HL-60 (cell line): ENCODE measurements at regions not wholly inside any gene's neighbourhood (a gene's known extent, or its start where the extent isn't known, plus 50 kb on each side); places are given as distances from the start of the nearest gene placed in this dataset.

Experiments
- DNase-seq, 2 experiments: peaks; one replicate each; pipeline ENCODE4 v3.0.0-alpha.2; 2010 to 2020; ENCODE audit warnings: low read depth in 1 of 2, low spot score in 1 of 2
- H3K27ac ChIP-seq: fragments of 250-450 bp; sonication (Bioruptor Pico); replicated peaks from 2 replicates; pipeline ENCODE4 v1.5.1; 2020; ENCODE audit warnings: mild to moderate bottlenecking, moderate library complexity
- H3K27me3 ChIP-seq: fragments of 250-450 bp; sonication (Bioruptor Pico); 2 replicates; pipeline ENCODE4 v1.5.1; 2021; ENCODE audit warnings: mild to moderate bottlenecking, moderate library complexity; ENCODE audit not compliant: insufficient read depth, poor library complexity, severe bottlenecking
- H3K4me3 ChIP-seq: replicated peaks from 2 replicates; pipeline ENCODE4 v1.5.1; 2011; ENCODE audit warnings: mild to moderate bottlenecking, control low read depth, low read length; ENCODE audit not compliant: insufficient read depth
- GABPA ChIP-seq: IDR thresholded peaks from 2 replicates; pipeline ENCODE4 v1.6.1; 2012; ENCODE audit warnings: low read depth
- POLR2AphosphoS5 ChIP-seq: IDR thresholded peaks from 2 replicates; pipeline ENCODE4 v1.6.1; 2012; ENCODE audit warnings: low read depth
- SPI1 ChIP-seq: IDR thresholded peaks from 2 replicates; pipeline ENCODE4 v1.6.1; 2012; ENCODE audit warnings: low read depth, mild to moderate bottlenecking, borderline replicate concordance
- TF ChIP-seq, protein P1 (sequence below): IDR thresholded peaks from 2 replicates; pipeline ENCODE4 v1.6.1; 2012; ENCODE audit warnings: low read depth; ENCODE audit not compliant: insufficient replicate concordance
- TF ChIP-seq, protein P2 (sequence below): IDR thresholded peaks from one replicate; pipeline ENCODE4 v1.5.1; 2011; ENCODE audit warnings: low read length, control low read depth, inconsistent platforms; ENCODE audit not compliant: insufficient read depth

DNA sequence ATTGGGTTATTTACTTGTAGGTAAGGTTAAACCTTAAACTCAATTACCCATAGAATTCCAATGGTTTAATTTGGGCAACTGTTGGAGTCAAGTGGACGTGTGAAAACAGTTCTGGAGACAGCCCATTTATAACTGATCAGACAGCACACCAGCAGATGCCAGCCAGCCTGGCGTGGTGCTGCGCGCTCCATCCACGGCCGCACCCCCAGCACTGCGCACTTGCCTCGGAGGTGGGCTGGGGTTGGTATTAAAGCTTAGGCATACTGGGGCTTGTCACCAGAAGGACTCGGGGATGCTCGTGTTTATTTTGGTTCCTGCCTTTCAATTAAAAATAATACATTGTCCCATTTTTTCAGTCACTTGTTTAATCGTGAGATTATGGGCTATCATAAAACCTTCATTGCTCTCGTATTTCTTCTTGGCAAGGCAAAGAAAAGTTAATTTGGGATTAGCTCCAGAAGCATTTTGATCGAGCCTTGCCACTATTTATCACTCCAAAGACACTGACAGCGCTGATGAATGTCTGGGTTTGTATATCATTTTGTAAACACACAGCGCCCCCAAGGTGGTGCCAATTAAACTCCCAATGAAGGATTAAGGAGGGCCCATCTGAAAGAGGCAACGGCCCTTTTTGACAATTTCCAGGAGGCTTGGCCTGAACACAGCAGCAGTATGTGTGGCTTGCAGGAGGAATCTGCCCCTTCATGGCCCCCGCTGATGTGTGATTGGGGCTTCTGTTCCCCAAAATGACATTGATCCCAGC lies 204.5 kb upstream of the CXCL12 start:
- Histone ChIP-seq H3K4me3 (no peak overlapping the region), H3K27ac (no peak overlapping the region), H3K27me3 (no peaks in the 10 kb centered on the region)
- no peak for DNase-seq
- TF ChIP-seq, protein P1, sequence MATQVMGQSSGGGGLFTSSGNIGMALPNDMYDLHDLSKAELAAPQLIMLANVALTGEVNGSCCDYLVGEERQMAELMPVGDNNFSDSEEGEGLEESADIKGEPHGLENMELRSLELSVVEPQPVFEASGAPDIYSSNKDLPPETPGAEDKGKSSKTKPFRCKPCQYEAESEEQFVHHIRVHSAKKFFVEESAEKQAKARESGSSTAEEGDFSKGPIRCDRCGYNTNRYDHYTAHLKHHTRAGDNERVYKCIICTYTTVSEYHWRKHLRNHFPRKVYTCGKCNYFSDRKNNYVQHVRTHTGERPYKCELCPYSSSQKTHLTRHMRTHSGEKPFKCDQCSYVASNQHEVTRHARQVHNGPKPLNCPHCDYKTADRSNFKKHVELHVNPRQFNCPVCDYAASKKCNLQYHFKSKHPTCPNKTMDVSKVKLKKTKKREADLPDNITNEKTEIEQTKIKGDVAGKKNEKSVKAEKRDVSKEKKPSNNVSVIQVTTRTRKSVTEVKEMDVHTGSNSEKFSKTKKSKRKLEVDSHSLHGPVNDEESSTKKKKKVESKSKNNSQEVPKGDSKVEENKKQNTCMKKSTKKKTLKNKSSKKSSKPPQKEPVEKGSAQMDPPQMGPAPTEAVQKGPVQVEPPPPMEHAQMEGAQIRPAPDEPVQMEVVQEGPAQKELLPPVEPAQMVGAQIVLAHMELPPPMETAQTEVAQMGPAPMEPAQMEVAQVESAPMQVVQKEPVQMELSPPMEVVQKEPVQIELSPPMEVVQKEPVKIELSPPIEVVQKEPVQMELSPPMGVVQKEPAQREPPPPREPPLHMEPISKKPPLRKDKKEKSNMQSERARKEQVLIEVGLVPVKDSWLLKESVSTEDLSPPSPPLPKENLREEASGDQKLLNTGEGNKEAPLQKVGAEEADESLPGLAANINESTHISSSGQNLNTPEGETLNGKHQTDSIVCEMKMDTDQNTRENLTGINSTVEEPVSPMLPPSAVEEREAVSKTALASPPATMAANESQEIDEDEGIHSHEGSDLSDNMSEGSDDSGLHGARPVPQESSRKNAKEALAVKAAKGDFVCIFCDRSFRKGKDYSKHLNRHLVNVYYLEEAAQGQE: no peak
- no peak for TF ChIP-seq POLR2AphosphoS5
- TF ChIP-seq SPI1: no peak
- TF ChIP-seq, protein P2, sequence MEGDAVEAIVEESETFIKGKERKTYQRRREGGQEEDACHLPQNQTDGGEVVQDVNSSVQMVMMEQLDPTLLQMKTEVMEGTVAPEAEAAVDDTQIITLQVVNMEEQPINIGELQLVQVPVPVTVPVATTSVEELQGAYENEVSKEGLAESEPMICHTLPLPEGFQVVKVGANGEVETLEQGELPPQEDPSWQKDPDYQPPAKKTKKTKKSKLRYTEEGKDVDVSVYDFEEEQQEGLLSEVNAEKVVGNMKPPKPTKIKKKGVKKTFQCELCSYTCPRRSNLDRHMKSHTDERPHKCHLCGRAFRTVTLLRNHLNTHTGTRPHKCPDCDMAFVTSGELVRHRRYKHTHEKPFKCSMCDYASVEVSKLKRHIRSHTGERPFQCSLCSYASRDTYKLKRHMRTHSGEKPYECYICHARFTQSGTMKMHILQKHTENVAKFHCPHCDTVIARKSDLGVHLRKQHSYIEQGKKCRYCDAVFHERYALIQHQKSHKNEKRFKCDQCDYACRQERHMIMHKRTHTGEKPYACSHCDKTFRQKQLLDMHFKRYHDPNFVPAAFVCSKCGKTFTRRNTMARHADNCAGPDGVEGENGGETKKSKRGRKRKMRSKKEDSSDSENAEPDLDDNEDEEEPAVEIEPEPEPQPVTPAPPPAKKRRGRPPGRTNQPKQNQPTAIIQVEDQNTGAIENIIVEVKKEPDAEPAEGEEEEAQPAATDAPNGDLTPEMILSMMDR: no peak
- no peak for TF ChIP-seq GABPA

GRCh38 chr10:44589944-44590449 lies 205.1 kb upstream of the CXCL12 start:
- no peak overlapping the region for H3K27ac ChIP-seq
- no peaks in the 10 kb centered on the region for H3K27me3 ChIP-seq

DNA sequence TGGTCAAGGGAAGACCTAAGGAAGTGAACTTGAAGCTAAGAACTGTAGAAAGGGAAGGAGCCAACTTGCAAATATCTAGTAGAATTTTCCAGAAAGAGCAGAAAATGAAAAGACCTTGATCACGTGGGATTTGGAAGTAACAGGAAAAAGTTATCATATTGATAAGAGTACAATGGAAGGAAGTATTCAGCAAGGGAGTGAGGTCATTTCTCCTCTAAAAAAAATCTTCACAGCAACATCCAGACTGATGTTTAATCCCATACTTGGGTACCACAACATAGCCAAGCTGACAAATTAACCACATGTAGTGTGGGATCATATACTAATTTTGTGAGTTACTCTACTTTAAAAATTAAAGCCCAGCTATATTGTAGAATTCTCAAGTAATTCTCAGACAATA lies 207.0 kb upstream of the CXCL12 start:
- TF ChIP-seq POLR2AphosphoS5: no peak
- TF ChIP-seq, protein P2: no peak
- TF ChIP-seq, protein P1: no peak
- no peak for TF ChIP-seq GABPA
- no peak for TF ChIP-seq SPI1
- Histone ChIP-seq H3K27ac (no peak overlapping the region), H3K27me3 (peaks cover 4% of the 10 kb centered on the region), H3K4me3 (no peak overlapping the region)
- DNase-seq: no peak

More at GRCh38 chr10:44589944-44590449, 205.1 kb upstream of the CXCL12 start:
- TF ChIP-seq SPI1 (no peak), GABPA (no peak), POLR2AphosphoS5 (no peak)
- TF ChIP-seq, protein P1: no peak
- TF ChIP-seq, protein P2: no peak
- DNase-seq: no peak
- no peak overlapping the region for H3K4me3 ChIP-seq
